Heart right ventricle (tissue), 16 donors: ENCODE measurements at regions not wholly inside any gene's neighbourhood (a gene's known extent, or its start where the extent isn't known, plus 50 kb on each side); places are given as distances from the start of the nearest gene placed in this dataset.

ENCODE experiments used
- ATAC-seq, 8 donors: fragments of 200-7000 bp; cut with Tn5 transposase; one replicate each; pipeline ENCODE4 v1.9.1; 2020; ENCODE audit warnings: mild to moderate bottlenecking in 8 of 8, moderate library complexity in 8 of 8, moderate number of reproducible peaks in 1 of 8
- DNase-seq, 2 donors: peaks; one replicate each; pipeline ENCODE4 v3.0.0-alpha.2; 2020
- H3K27ac ChIP-seq, 10 donors: fragments of 200-600 bp; sonication (generic) in 2 of 10; one replicate each; pipeline versions ENCODE4 v1.5.0 to v1.8.0; 2020 to 2022; ENCODE audit warnings: mild to moderate bottlenecking in 3 of 10
- H3K27me3 ChIP-seq, 7 donors: fragments of 200-600 bp; one replicate each; pipeline ENCODE4 v1.8.0; 2021 to 2022; ENCODE audit warnings: mild to moderate bottlenecking in 2 of 7
- H3K36me3 ChIP-seq, 9 donors: fragments of 200-600 bp; sonication (generic) in 1 of 9; one replicate each; pipeline versions ENCODE4 v1.5.0 to v1.8.0; 2020 to 2022; ENCODE audit warnings: mild to moderate bottlenecking in 2 of 9
- H3K4me1 ChIP-seq, 9 donors: fragments of 200-600 bp; sonication (generic) in 1 of 9; one replicate each; pipeline versions ENCODE4 v1.5.0 to v1.8.0; 2020 to 2022; ENCODE audit warnings: mild to moderate bottlenecking in 4 of 9
- H3K4me3 ChIP-seq, 10 donors: fragments of 200-600 bp; sonication (generic) in 2 of 10; one replicate each; pipeline versions ENCODE4 v1.5.0 to v1.8.0; 2020 to 2022; ENCODE audit warnings: mild to moderate bottlenecking in 7 of 10, moderate library complexity in 2 of 10
- H3K9me3 ChIP-seq, 11 donors: fragments of 200-600 bp in 10 of 11; sonication (generic) in 2 of 11; one replicate each; pipeline versions ENCODE4 v1.5.0 to v1.8.0; 2013 to 2022; ENCODE audit warnings: mild to moderate bottlenecking in 2 of 11, control low read depth in 1 of 11, moderate library complexity in 1 of 11
- CTCF ChIP-seq, 9 donors: fragments of 200-600 bp; sonication (generic) in 2 of 9; IDR thresholded peaks; one replicate each; pipeline versions ENCODE4 v1.5.0 to v1.8.0; 2021 to 2022; ENCODE audit warnings: antibody characterized with exemption in 9 of 9, mild to moderate bottlenecking in 5 of 9, moderate library complexity in 1 of 9
- WGBS, 2 donors: extraction: QIAGEN DNeasy Blood & Tissue Kit; methylation state at CpG; one replicate each; pipeline ENCODE4 v1.1.7; 2013; ENCODE audit warnings: inconsistent platforms in 1 of 2; 5-methylcytosine and 5-hydroxymethylcytosine counted together
- intact Hi-C, 10 donors: fragments of 100-400 bp; cut with DNase I; formaldehyde crosslinking; loops; one replicate each; pipeline versions ENCODE4 v1.11.1 to v1.14.2; 2022
- donor health status: Arrhythmogenic right ventricular cardiomyopathy.
- donor health status: ischemic (EF 13 %, LVEDD 7.1; RV severe dilation, severe dysfunction).
- donor health status: healthy with polysubstance abuse.
- donor health status: DM: no; HTN: yes; CAD: no.
- donor health status: DM: no; HTN: no; CAD: no.
- donor health status: ischemic (EF 25% LVEDD 6.9; RV normal size, moderate dysfunction).
- donor health status: ischemic (EF 25% LVEDD 5.7; RV mildly dilated, moderate dysfunction).
- donor health status: healthy.
- donor health status: DM: yes; HTN: yes; CAD: no.
- donor health status: Ischemic cardiomyopathy.
- donor health status: ischemic (EF 35%, LVEDD 5.7; RV mildly dilated, moderate dysfunction).
- donor health status: nonischemic (EF 11% LVEDD 7.7; RV severe dilation, severe dysfunction).
- donor health status: DM: yes; HTN: yes; CAD: no.
- donor health status: PGD.
- donor health status: ischemic (EF 29% LVEDD 5.4; RV normal size, mild dysfunction).
- donor health status: nonischemic (EF 23%, LVEDD 6.1; RV moderate dilation, normal function).

- H3K4me1 ChIP-seq = no peaks in the 10 kb centered on the region
- no peak overlapping the region for H3K4me3 ChIP-seq
- DNase-seq (no peak), ATAC-seq (no peak)
- WGBS, 2 donors = 70 to 77% methylated on average over 9 of the region's 9 CpGs
- H3K36me3 ChIP-seq = no peaks in the 10 kb centered on the region
- H3K27me3 ChIP-seq = peaks cover 0 to 15% (median 6%) of the 10 kb centered on the region in 7 donors
- intact Hi-C loops = no loop called here
- TF ChIP-seq CTCF (IDR thresholded peaks at IDR 0.05) = no peak
- no peak overlapping the region for H3K27ac ChIP-seq
- peaks cover 0 to 14% (median 4%) of the 10 kb centered on the region in 11 donors for H3K9me3 ChIP-seq
These were observed 140.8 kb upstream of the NFE2L3 start for GRCh38 chr7:26011039-26011696.

- no peak for DNase-seq
- 62 to 70% methylated on average over 9 of the region's 9 CpGs for WGBS, 2 donors
- Histone ChIP-seq H3K4me1 (no peaks in the 10 kb centered on the region), H3K27me3 (peaks cover 0 to 20% (median 8%) of the 10 kb centered on the region in 7 donors), H3K4me3 (no peak overlapping the region), H3K36me3 (no peaks in the 10 kb centered on the region), H3K27ac (no peak overlapping the region), H3K9me3 (peaks cover 0 to 21% (median 4%) of the 10 kb centered on the region in 11 donors)
- no peak for TF ChIP-seq CTCF (IDR thresholded peaks at IDR 0.05)
- ATAC-seq = no peak
- intact Hi-C loops = no loop called here
These were observed 138.4 kb upstream of the NFE2L3 start for GRCh38 chr7:26013551-26014083.

GRCh38 chr7:26022982-26023381 is 129.0 kb upstream of the NFE2L3 start:
- no peak for DNase-seq

GRCh38 chr7:26029911-26030310 is 122.1 kb upstream of the NFE2L3 start:
- Histone ChIP-seq H3K27ac (no peak overlapping the region), H3K36me3 (no peaks in the 10 kb centered on the region), H3K4me3 (no peak overlapping the region), H3K27me3 (peaks cover 0 to 7% (median 0%) of the 10 kb centered on the region in 7 donors), H3K9me3 (no peaks in the 10 kb centered on the region), H3K4me1 (no peaks in the 10 kb centered on the region)
- DNase-seq (no peak), ATAC-seq (no peak)
- 93 to 95% methylated on average over 3 of the region's 3 CpGs for WGBS, 2 donors
- TF ChIP-seq CTCF (IDR thresholded peaks at IDR 0.05) = no peak
- intact Hi-C loops = no loop called here

More at GRCh38 chr7:26022982-26023381, 129.0 kb upstream of the NFE2L3 start:
- Histone ChIP-seq H3K36me3 (no peaks in the 10 kb centered on the region), H3K9me3 (no peaks in the 10 kb centered on the region), H3K27ac (no peak overlapping the region), H3K27me3 (peaks cover 0 to 10% (median 0%) of the 10 kb centered on the region in 7 donors), H3K4me1 (no peaks in the 10 kb centered on the region), H3K4me3 (no peak overlapping the region)
- intact Hi-C loops = no loop called here
- 73 to 75% methylated on average over 3 of the region's 3 CpGs for WGBS, 2 donors
- TF ChIP-seq CTCF (IDR thresholded peaks at IDR 0.05) = no peak
- ATAC-seq = no peak
